ENCODE measurements at regions not wholly inside any gene's neighbourhood (a gene's known extent, or its start where the extent isn't known, plus 50 kb on each side); places are given as distances from the start of the nearest gene placed in this dataset.

DNA sequence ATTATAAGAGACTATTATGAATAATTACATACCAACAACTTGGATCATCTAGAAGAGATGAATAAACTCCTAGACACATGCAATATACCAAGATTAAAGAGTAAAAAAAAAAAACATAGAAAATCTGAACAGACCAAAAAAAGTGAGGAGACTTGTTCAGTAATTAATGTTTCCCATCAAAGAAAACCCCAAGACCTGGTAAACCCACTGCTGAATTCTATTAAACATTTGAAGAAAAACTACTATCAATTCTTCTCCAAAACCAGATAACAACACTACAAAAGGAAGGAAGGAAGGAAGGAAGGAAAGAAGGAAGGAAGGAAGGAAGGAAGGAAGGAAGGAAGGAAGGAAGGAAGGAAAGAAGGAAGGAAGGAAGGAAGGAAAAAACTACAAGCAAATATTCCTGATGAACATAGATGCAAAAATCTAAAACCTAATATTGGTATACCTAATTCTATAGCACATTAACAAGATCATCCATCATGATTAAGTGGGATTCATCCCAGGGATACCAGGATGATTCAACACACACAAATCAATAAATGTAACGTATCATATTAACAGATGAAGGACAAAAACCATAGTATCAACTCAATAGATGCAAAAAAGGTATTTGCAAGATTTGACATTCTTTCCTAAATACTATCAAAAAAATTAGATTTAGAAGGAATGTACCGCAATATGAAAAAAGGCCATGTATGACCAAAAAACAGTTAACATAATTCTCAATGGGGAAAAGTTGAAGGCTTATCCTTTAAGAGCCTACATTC lies 445.5 kb downstream of the KCNH5 start:
- no peak for DNase-seq

DNA sequence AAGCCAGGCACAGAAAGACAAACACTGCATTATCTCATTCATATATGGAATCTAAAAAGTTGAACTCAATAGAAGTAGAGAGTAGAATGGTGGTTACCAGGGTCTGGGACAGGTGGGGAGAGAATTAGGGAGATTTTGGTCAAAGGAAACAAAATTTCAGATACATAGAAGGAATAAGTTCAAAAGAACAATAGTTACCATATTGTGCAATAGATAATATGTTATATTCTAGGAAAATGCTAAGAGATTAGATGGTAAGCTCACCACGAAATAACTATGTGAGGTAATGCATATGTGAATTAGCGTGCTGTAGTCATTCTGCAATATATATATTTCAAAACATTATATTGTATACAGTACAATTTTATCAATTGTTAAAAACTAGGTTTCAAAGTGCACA lies 442.5 kb downstream of the KCNH5 start:
- no peak for DNase-seq

DNA sequence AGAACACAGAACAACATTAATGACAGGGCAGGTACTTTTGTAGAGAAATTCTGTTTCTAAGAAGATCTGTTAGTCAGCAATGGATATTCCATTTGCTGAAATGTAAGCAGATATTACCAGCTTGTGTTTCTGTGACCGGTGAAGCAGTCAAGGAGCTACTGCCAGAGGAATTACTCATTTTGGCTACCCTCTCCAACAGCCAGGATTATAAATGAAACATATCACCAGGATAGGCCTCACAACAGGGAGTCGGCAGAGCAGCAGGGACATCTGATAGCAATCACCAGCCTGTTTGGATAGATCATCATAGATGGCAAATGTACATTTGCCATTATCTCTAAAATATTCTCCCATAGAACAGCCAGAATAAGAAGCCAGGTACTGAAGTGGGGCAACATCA lies 440.7 kb downstream of the KCNH5 start:
- DNase-seq, result no peak

DNA sequence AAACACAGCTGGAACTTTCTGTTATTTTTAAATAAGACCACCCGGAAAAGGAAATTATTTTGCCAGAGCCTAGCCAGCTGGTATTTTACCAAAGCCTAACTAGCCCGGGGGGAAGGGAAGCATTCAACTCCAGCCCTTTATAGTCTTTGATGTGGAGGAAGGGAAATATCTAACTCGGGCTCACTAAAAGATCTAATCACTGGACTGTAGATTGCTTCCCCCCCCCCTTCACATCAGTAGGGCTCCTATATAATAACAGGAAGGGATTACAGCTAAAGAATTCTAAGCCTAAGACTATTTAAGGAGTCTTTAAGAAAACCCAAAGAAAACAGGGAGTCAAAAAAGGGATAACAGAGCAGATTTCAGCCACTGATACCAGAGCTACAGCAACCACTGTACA lies 431.1 kb downstream of the KCNH5 start:
- no peak for DNase-seq

DNA sequence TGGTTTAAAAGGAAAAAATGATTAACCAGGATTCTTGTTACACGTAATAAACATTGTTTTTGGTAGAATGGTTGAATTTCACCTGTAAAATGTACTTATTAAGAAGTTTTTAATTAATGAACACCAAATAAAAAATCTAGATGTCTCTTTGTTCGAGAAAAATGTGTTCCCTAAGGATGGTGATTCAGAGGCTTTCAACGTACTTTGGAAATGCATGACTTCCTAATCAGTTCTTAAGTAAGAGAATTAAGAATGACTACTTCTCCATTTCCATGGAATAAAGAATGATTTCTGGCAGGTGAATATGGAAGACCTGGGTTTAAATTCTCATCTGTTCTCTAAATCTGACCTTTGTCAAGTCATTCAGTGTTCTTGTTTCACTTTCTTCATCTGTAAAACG lies 428.6 kb downstream of the KCNH5 start:
- DNase-seq, result no peak

DNA sequence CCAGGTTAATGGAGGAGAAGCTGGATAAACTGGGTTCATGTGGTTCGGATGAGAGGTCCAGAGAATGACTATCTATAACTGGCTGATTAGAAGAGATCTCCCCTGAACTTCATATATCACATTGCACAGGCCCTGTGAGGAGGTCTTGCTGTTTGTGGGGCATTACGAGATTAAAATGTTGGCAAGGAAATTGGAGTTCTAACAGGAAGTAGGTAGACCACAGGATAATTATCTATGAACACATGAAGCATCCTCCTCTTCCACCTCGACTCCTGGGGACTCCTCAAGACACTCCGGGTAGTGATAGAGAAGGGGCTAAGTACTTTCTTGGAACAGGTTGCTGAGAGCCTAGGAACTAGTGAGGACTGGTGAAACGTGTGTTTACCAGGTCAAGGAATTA lies 418.8 kb downstream of the KCNH5 start:
- no peak for DNase-seq

DNA sequence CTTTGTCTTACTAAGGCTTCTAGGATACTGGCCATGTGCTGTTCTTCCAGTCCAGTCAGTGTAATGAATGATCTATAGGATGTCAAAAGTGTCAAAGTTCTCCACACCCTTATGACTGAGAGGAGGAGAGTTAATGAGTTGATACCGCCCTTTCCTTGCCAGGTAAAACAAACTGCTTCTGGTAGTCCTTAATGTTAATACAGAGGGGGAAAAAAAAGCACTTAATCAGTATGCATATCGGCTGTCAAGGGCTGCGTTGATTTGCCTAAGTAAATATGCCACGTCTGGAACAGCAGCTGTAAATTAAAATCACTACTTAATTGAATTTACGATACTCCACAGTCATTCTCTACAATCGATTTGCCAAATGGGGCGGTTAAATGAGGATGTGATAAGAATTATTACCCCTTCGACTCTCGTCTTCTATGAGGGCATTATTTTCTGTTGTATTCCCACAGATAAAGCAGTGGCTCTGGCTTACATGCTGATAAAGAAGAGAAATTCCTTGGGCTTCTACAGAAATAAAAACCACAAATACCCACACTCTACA lies 416.0 kb downstream of the KCNH5 start:
- DNase-seq, result no peak

DNA sequence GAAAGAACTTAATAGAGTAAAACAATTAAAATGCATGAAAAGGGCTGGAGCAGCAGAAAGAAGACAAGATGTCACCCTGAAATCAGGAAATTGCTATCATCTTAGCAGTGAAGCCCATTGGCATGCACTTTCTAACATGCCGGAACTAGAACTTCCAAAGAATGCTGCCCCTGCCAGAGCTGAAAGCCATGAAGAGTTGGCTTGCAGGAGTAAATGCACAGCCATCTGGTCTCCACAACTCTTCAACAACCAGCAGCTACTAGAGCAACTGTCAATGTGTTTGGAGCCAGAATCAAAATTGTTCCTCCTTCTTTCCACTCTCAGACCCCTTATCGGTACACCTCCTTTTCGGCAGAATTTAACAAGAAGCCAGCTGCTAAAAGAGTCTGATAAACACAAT lies 414.1 kb downstream of the KCNH5 start:
- no peak for DNase-seq

DNA sequence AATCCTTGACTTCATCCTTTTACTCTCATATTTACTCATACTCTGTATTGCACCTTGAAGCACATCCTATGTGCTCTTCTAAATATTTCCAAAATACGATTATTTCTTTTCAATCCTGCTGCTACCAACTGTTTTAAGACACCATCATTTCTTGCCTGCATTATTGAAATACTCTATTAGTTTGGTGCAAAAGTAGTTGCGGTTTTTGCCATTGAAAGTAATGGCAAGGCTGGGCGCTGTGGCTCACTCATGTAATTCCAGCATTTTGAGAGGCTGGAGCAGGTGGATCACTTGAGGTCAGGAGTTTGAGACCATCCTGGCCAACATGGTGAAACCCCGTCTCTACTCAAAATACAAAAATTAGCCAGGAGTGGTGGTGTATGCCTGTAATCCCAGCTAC lies 412.5 kb downstream of the KCNH5 start:
- no peak for DNase-seq

DNA sequence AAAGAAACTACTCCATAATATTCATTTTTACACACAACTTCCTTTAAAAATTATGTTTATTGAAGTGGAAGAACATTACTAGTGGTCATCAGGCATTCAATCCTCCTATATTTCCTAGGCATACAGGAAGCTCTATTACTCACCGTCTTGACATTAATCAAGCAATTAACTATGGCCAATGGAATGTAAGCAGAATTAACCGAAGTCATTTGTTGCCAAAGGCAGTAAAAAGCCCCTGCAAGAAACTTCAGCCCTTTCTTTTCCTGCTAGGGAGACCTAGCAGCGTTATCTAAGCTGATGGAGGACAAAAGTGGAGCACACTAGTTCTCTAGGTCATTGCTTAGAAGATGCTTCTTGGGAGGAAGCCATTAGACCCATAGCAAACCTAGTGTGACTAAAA lies 399.6 kb downstream of the KCNH5 start:
- DNase-seq, result no peak

Measured in activated gamma-delta T cell (primary cell).